ENCODE measurements at regions not wholly inside any gene's neighbourhood (a gene's known extent, or its start where the extent isn't known, plus 50 kb on each side); places are given as distances from the start of the nearest gene placed in this dataset.

- 80 to 82% methylated on average over 3 of the region's 3 CpGs for WGBS, 2 donors
- Histone ChIP-seq H3K27ac (no peak overlapping the region), H3K36me3 (no peaks in the 10 kb centered on the region), H3K9me3 (no peaks in the 10 kb centered on the region), H3K27me3 (no peaks in the 10 kb centered on the region), H3K4me1 (no peaks in the 10 kb centered on the region), H3K4me3 (replicated peaks in 1 of 3) (no peak overlapping the region)
- DNase-seq: no peak
- no peak for TF ChIP-seq POLR2A (IDR thresholded peaks at IDR 0.05)
- TF ChIP-seq CTCF (IDR thresholded peaks at IDR 0.05): no peak
- intact Hi-C loops (cut with DNase I): no loop called here
These were observed 68.3 kb upstream of the NEO1 start for GRCh38 chr15:72983801-72984545.

- no peak for DNase-seq
- intact Hi-C loops (cut with DNase I): no loop called here
- Histone ChIP-seq H3K36me3 (no peaks in the 10 kb centered on the region), H3K27me3 (no peaks in the 10 kb centered on the region), H3K27ac (no peak overlapping the region), H3K4me1 (no peaks in the 10 kb centered on the region), H3K4me3 (replicated peaks in 1 of 3) (no peak overlapping the region), H3K9me3 (no peaks in the 10 kb centered on the region)
- TF ChIP-seq POLR2A (IDR thresholded peaks at IDR 0.05) (no peak), CTCF (IDR thresholded peaks at IDR 0.05) (no peak)
- 75 to 76% methylated on average over 2 of the region's 2 CpGs for WGBS, 2 donors
These were observed 69.5 kb upstream of the NEO1 start for GRCh38 chr15:72982714-72983113.

- TF ChIP-seq POLR2A (IDR thresholded peaks at IDR 0.05) (no peak), CTCF (IDR thresholded peaks at IDR 0.05) (no peak)
- Histone ChIP-seq H3K27me3 (no peaks in the 10 kb centered on the region), H3K9me3 (no peaks in the 10 kb centered on the region), H3K27ac (no peak overlapping the region), H3K36me3 (no peaks in the 10 kb centered on the region), H3K4me1 (no peaks in the 10 kb centered on the region), H3K4me3 (replicated peaks in 1 of 3) (no peak overlapping the region)
- 73 to 88% methylated on average over 1 of the region's 1 CpG for WGBS, 2 donors
- intact Hi-C loops (cut with DNase I): no loop called here
- DNase-seq: no peak
These were observed 71.6 kb upstream of the NEO1 start for GRCh38 chr15:72980661-72981060.

- no peak for DNase-seq
- Histone ChIP-seq H3K4me1 (no peaks in the 10 kb centered on the region), H3K4me3 (replicated peaks in 1 of 3) (no peak overlapping the region), H3K36me3 (no peaks in the 10 kb centered on the region), H3K27ac (no peak overlapping the region), H3K27me3 (no peaks in the 10 kb centered on the region), H3K9me3 (no peaks in the 10 kb centered on the region)
- intact Hi-C loops (cut with DNase I): no loop called here
- TF ChIP-seq CTCF (IDR thresholded peaks at IDR 0.05) (no peak), POLR2A (IDR thresholded peaks at IDR 0.05) (no peak)
- 86 to 88% methylated on average over 5 of the region's 5 CpGs for WGBS, 2 donors
These were observed 72.5 kb upstream of the NEO1 start for GRCh38 chr15:72979791-72980190.

- Histone ChIP-seq H3K4me3 (replicated peaks in 1 of 3) (no peak overlapping the region), H3K36me3 (no peaks in the 10 kb centered on the region), H3K27ac (no peak overlapping the region), H3K9me3 (no peaks in the 10 kb centered on the region), H3K4me1 (no peaks in the 10 kb centered on the region), H3K27me3 (no peaks in the 10 kb centered on the region)
- WGBS, 2 donors: 63 to 66% methylated on average over 5 of the region's 5 CpGs
- TF ChIP-seq CTCF (IDR thresholded peaks at IDR 0.05): no peak
- TF ChIP-seq POLR2A (IDR thresholded peaks at IDR 0.05): no peak
- no peak for DNase-seq
- intact Hi-C loops (cut with DNase I): no loop called here
These were observed 73.0 kb upstream of the NEO1 start for GRCh38 chr15:72979308-72979707.

Measured in thyroid gland (tissue), 4 donors.